HPDE6-E6E7 (cell line): ENCODE measurements at regions not wholly inside any gene's neighbourhood (a gene's known extent, or its start where the extent isn't known, plus 50 kb on each side); places are given as distances from the start of the nearest gene placed in this dataset.

Experiments
- DNase-seq: peaks from one replicate; pipeline ENCODE4 v3.0.0; 2011; ENCODE audit warnings: missing footprints; ENCODE audit errors: extremely low spot score

DNA sequence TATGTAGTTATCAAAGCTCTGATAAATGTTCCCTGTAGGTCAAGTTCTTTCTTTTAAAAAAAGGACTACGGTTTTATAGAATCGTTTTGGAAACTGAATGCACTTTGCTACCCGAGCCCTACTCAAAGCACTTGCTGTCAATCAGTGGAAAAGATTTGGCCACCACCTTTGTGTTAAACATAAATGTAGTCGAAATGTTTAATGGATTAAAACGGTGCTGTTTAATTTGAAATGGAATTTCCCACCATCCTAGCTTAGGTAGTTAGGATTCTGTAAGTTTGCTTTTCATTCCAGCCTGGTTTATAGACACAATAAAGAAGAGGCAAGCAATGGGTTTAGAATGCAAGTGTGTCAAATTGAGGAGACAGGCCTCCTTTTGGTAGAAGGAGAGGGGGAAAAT lies 69.4 kb upstream of the MMADHC start:
- DNase-seq = no peak

DNA sequence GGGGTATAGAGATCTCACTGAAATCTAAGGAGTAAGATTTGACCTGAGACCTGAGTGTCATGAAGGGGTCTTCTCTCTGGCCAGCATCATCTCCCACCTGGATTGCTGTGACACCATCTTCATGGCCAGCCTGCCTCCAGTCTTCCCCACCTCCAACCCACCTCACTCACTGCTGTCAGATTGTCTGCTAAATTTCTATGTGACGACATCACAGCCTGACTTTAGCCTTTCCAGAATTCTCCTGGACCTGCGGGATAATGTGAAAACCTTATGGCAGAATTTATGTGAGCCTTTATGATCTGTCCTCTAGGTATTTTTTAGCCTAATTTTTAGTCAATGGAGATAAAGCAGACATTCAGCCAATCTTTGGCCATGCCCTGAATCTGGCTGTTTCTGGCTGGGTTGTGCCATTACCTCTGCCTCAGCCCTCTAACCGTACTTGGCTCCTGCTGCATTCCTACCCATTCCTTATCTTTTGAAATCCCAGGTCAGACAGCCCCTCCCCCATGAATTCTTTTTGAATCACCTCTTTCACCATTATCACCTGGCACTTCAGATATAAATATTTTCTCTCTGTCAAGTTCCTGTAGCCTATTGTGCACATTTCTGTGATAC lies 66.4 kb upstream of the MMADHC start:
- no peak for DNase-seq

DNA sequence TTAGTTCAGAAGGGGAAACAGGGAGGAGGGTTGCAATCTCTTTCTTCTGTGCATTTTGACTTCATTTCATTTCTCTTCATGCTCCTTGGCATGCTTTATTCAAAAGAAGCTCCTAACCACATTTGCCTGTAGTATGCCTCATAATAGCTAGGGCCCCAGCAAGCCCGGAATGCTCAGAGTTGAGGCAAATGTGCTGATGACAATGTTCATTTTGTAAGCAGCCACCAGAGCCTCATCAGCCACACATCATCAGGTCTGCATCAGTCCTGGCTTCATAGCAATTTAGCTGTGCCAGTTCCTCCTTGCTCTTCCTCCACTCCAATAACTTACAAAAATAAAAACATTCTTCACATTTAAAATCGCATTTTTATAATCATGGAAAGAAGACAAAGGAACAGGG lies 65.4 kb upstream of the MMADHC start:
- DNase-seq = no peak

DNA sequence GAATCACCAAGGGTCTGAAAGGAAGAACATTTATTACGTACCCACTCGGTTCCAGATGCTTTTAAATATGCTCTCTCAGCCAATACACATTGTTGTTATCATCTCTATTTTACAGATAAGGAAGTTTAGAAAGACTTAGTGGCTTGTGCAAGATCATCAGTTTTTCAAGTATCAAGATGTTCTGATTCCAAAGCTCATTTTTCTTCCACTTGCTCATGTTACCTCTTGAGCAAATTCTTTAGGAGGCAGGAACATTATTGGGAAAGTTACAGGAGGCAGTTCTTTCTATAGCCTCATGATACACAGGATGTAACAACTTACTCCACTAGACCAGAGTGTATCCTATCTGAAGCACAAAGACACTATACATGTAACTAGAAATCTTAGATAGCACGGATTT lies 65.0 kb upstream of the MMADHC start:
- no peak for DNase-seq

DNA sequence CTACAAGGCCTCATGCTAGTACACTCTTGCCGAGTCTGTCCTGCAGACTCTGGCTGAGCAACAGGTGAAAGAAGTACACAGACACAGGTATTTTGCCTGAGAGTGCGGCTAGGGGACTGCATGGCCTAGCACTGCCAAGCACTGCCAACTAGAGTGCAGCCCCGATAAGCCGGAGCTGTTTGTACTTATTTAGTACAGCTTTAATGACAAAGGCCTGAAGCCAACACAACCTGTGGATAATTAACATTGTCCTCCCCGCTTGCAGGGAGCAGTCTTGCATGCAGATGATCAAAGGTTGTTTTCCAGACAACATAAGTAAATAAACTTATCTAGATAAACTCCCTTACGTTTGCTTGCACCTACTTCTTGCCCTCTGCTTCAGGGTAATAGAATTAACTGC lies 63.7 kb upstream of the MMADHC start:
- no peak for DNase-seq

DNA sequence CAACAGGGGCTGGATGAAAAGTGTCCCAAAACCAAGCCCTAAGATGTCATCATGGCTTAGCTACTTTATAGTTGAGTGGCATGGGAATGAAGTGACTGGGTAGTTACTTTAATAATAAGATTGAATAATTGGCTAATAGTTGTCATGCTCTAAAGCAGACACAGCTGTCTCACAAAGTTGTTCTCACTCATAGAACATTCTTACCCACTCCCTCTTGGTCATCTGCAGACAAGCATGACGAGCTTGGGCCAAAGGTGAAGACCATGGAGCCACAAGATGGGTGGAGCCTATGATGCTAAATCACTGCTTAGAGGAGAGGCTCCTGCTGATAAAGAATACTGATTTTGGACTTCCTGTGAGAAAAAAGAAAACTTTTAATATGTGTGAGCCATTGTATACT lies 62.4 kb upstream of the MMADHC start:
- no peak for DNase-seq

DNA sequence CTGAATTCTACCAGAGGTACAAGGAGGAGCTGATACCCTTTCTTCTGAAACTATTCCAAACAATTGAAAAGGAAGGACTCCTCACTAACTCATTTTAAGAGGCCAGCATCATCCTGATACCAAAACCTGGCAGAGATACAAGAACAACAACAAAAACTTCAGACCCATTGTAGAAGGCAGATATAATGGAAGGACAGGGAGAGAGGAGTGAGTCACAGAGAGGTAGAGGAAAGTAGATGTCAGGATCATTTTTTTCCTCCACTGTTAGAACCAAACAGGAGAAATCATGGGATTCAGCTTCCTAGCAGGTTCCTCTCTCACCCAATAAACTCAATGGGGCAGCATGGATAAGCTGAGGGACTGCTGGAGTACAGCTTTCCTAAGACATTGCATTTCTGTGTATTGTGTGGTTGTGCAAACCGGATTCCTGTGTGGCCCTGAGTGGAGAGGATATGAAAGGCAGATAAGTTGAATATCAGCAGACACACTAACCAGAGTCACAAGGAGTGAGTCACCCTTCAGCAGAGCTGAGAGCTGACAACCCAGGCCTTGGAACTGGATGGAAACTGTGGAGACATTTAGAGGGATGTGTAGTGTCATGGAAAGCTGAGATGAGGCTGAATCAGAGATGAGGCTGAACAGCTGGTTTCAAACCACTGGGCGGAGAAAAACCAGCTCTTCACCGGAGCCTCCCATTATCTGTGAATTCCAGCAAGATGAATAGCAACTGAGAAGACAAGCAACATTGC lies 60.9 kb upstream of the MMADHC start:
- DNase-seq = peak; percentile 44

DNA sequence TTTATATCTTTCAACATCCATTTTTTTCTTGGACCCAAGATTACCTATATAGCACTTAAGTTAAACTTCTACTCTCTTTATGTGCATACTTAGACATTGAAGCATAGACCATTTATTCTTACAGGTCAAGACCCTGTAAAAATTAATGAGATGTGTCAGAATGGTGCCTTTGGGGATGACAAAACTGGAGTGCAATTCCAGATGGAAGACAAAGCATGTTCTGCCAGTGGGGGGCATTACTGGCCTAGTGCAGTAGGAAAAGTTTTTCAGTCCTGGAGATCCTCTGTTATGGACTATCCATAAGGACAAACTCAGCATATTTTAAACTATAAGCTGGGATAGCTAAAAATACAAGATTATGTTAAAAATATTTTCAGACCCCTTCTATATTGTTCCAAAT lies 57.8 kb upstream of the MMADHC start:
- DNase-seq = no peak
